Trophoblast cell (in vitro differentiated cells and primary cell): ENCODE measurements at regions not wholly inside any gene's neighbourhood (a gene's known extent, or its start where the extent isn't known, plus 50 kb on each side); places are given as distances from the start of the nearest gene placed in this dataset.

ENCODE experiments used
- DNase-seq, 2 donors: peaks; one replicate each; pipeline ENCODE4 v3.0.0-alpha.2; 2016
- H2AFZ ChIP-seq: 2 replicates; pipeline ENCODE4 v1.6.1; 2013; ENCODE audit warnings: low read length, moderate library complexity, mild to moderate bottlenecking; ENCODE audit not compliant: insufficient read depth, poor library complexity
- H2AK5ac ChIP-seq: 2 replicates; pipeline ENCODE4 v1.6.1; 2013; ENCODE audit warnings: mild to moderate bottlenecking, low read length
- H2BK120ac ChIP-seq: 2 replicates; pipeline ENCODE4 v1.6.1; 2013; ENCODE audit warnings: low read length, mild to moderate bottlenecking, moderate library complexity; ENCODE audit not compliant: insufficient read depth, poor library complexity
- H2BK12ac ChIP-seq: 2 replicates; pipeline ENCODE4 v1.6.1; 2013; ENCODE audit warnings: mild to moderate bottlenecking, low read length, moderate library complexity
- H2BK5ac ChIP-seq: 2 replicates; pipeline ENCODE4 v1.6.1; 2013; ENCODE audit warnings: low read length, low read depth, moderate library complexity, mild to moderate bottlenecking; ENCODE audit not compliant: poor library complexity
- H3K14ac ChIP-seq: 2 replicates; pipeline ENCODE4 v1.6.1; 2013; ENCODE audit warnings: mild to moderate bottlenecking, low read length
- H3K18ac ChIP-seq: 2 replicates; pipeline ENCODE4 v1.6.1; 2013; ENCODE audit warnings: mild to moderate bottlenecking, low read length
- H3K23ac ChIP-seq: 2 replicates; pipeline ENCODE4 v1.6.1; 2013; ENCODE audit warnings: low read length
- H3K27ac ChIP-seq: 2 replicates; pipeline ENCODE4 v1.5.1; 2013; ENCODE audit warnings: low read depth, mild to moderate bottlenecking, inconsistent platforms, low read length, moderate library complexity
- H3K27me3 ChIP-seq: 2 replicates; pipeline ENCODE4 v1.6.1; 2013; ENCODE audit warnings: inconsistent platforms, mild to moderate bottlenecking, low read length, moderate library complexity; ENCODE audit not compliant: insufficient read depth
- H3K36me3 ChIP-seq, 2 experiments: 1 replicate in 1 of 2; 2 replicates in 1 of 2; pipeline ENCODE4 v1.6.1; 2013; ENCODE audit warnings: low read length in 2 of 2, mild to moderate bottlenecking in 2 of 2, moderate library complexity in 1 of 2; ENCODE audit not compliant: insufficient read depth in 2 of 2, control insufficient read depth in 1 of 2
- H3K4ac ChIP-seq: 2 replicates; pipeline ENCODE4 v1.6.1; 2013; ENCODE audit warnings: low read depth, mild to moderate bottlenecking, low read length, moderate library complexity
- H3K4me1 ChIP-seq, 2 experiments: 1 replicate in 1 of 2; 2 replicates in 1 of 2; pipeline ENCODE4 v1.6.1; 2013; ENCODE audit warnings: low read length in 2 of 2, mild to moderate bottlenecking in 2 of 2, moderate library complexity in 1 of 2; ENCODE audit not compliant: insufficient read depth in 2 of 2, control insufficient read depth in 1 of 2
- H3K4me2 ChIP-seq: 2 replicates; pipeline ENCODE4 v1.6.1; 2013; ENCODE audit warnings: inconsistent platforms, mild to moderate bottlenecking, low read length, moderate library complexity
- H3K4me3 ChIP-seq: 2 replicates; pipeline ENCODE4 v1.5.1; 2013; ENCODE audit warnings: mild to moderate bottlenecking, low read depth, low read length, inconsistent platforms
- H3K79me1 ChIP-seq: one replicate; pipeline ENCODE4 v1.6.1; 2013; ENCODE audit warnings: low read length
- H3K79me2 ChIP-seq: 2 replicates; pipeline ENCODE4 v1.6.1; 2013; ENCODE audit warnings: low read length, mild to moderate bottlenecking; ENCODE audit not compliant: control insufficient read depth, insufficient read depth, poor library complexity
- H3K9ac ChIP-seq: 2 replicates; pipeline ENCODE4 v1.6.1; 2013; ENCODE audit warnings: mild to moderate bottlenecking, low read length
- H3K9me3 ChIP-seq: 2 replicates; pipeline ENCODE4 v1.6.1; 2013; ENCODE audit warnings: low read depth, mild to moderate bottlenecking, control low read depth, inconsistent platforms, low read length; ENCODE audit not compliant: insufficient read depth
- H4K12ac ChIP-seq: 2 replicates; pipeline ENCODE4 v1.6.1; 2013; ENCODE audit warnings: low read depth, mild to moderate bottlenecking, low read length, moderate library complexity
- H4K8ac ChIP-seq: 2 replicates; pipeline ENCODE4 v1.6.1; 2013; ENCODE audit warnings: low read depth, mild to moderate bottlenecking, low read length, moderate library complexity
- H4K91ac ChIP-seq: one replicate; pipeline ENCODE4 v1.6.1; 2013; ENCODE audit warnings: low read depth, mild to moderate bottlenecking, low read length, moderate library complexity
- WGBS: extraction: QIAGEN DNeasy Blood & Tissue Kit; methylation state at CpG from one replicate; pipeline ENCODE4 v1.1.7; 2013; ENCODE audit warnings: missing lambda C conversion rate; ENCODE audit not compliant: insufficient read length, insufficient coverage; ENCODE audit errors: extremely low coverage; 5-methylcytosine and 5-hydroxymethylcytosine counted together

- peaks cover 2% of the 10 kb centered on the region for H3K9me3 ChIP-seq
These were observed 326.5 kb upstream of the KLHL29 start for GRCh38 chr2:23058435-23058834.

GRCh38 chr2:23065210-23065609, 319.8 kb upstream of the KLHL29 start:
- Histone ChIP-seq H3K23ac (no peak overlapping the region), H3K79me2 (no peaks in the 10 kb centered on the region), H3K27me3 (no peaks in the 10 kb centered on the region), H3K36me3 (no peaks in the 10 kb centered on the region), H3K79me1 (no peaks in the 10 kb centered on the region), H2BK120ac (no peak overlapping the region), H3K4me1 (no peaks in the 10 kb centered on the region), H4K91ac (no peak overlapping the region), H4K12ac (no peak overlapping the region), H2AK5ac (no peak overlapping the region), H2AFZ (no peak overlapping the region), H3K4me2 (no peak overlapping the region), H3K9ac (no peak overlapping the region), H3K27ac (no peak overlapping the region), H3K4me3 (no peak overlapping the region), H4K8ac (no peak overlapping the region), H2BK5ac (no peak overlapping the region), H3K18ac (no peak overlapping the region), H3K14ac (no peak overlapping the region), H3K9me3 (no peaks in the 10 kb centered on the region), H3K4ac (no peak overlapping the region), H2BK12ac (no peak overlapping the region)
- WGBS = no CpG with 5 or more reads among the region's 4 CpGs
- DNase-seq = no peak

More at GRCh38 chr2:23058435-23058834, 326.5 kb upstream of the KLHL29 start:
- no peak overlapping the region for H3K23ac ChIP-seq
- H3K36me3 ChIP-seq = no peaks in the 10 kb centered on the region
- no peak overlapping the region for H2AFZ ChIP-seq
- H3K4me2 ChIP-seq = no peak overlapping the region
- no peak overlapping the region for H3K4me3 ChIP-seq
- no peak overlapping the region for H3K27ac ChIP-seq
- H3K18ac ChIP-seq = no peak overlapping the region
- H3K27me3 ChIP-seq = no peaks in the 10 kb centered on the region
- H3K79me1 ChIP-seq = no peaks in the 10 kb centered on the region
- H4K12ac ChIP-seq = no peak overlapping the region
- no peaks in the 10 kb centered on the region for H3K79me2 ChIP-seq
- H2AK5ac ChIP-seq = no peak overlapping the region
- no CpG with 5 or more reads among the region's 9 CpGs for WGBS
- no peak overlapping the region for H4K91ac ChIP-seq
- no peak overlapping the region for H3K14ac ChIP-seq
- no peak overlapping the region for H2BK12ac ChIP-seq
- DNase-seq = no peak
- H2BK5ac ChIP-seq = no peak overlapping the region
- no peak overlapping the region for H3K4ac ChIP-seq
- no peak overlapping the region for H3K9ac ChIP-seq
- H3K4me1 ChIP-seq = no peaks in the 10 kb centered on the region
- H2BK120ac ChIP-seq = no peak overlapping the region
- H4K8ac ChIP-seq = no peak overlapping the region

- Histone ChIP-seq H3K79me1 (no peaks in the 10 kb centered on the region), H3K9ac (no peak overlapping the region), H3K27me3 (no peaks in the 10 kb centered on the region), H3K14ac (no peak overlapping the region), H3K79me2 (no peaks in the 10 kb centered on the region), H3K9me3 (no peaks in the 10 kb centered on the region), H2BK5ac (no peak overlapping the region), H3K36me3 (no peaks in the 10 kb centered on the region), H4K8ac (no peak overlapping the region), H3K18ac (no peak overlapping the region), H3K4me2 (no peak overlapping the region), H2AK5ac (no peak overlapping the region), H3K4ac (no peak overlapping the region), H3K23ac (no peak overlapping the region), H4K91ac (no peak overlapping the region), H3K4me1 (no peaks in the 10 kb centered on the region), H2BK120ac (no peak overlapping the region), H3K27ac (no peak overlapping the region), H3K4me3 (no peak overlapping the region), H2BK12ac (no peak overlapping the region), H4K12ac (no peak overlapping the region), H2AFZ (no peak overlapping the region)
- WGBS = no CpG with 5 or more reads among the region's 8 CpGs
- DNase-seq = no peak
These were observed 319.0 kb upstream of the KLHL29 start for GRCh38 chr2:23065936-23066335.

GRCh38 chr2:23066686-23067085, 318.3 kb upstream of the KLHL29 start:
- Histone ChIP-seq H3K4me3 (no peak overlapping the region), H2AK5ac (no peak overlapping the region), H3K4me1 (no peaks in the 10 kb centered on the region), H3K14ac (no peak overlapping the region), H3K27me3 (no peaks in the 10 kb centered on the region), H3K36me3 (no peaks in the 10 kb centered on the region), H3K18ac (no peak overlapping the region), H3K79me2 (no peaks in the 10 kb centered on the region), H4K8ac (no peak overlapping the region), H2BK120ac (no peak overlapping the region), H3K79me1 (no peaks in the 10 kb centered on the region), H3K23ac (no peak overlapping the region), H3K4me2 (no peak overlapping the region), H4K12ac (no peak overlapping the region), H2AFZ (no peak overlapping the region), H4K91ac (no peak overlapping the region), H2BK12ac (no peak overlapping the region), H3K9me3 (no peaks in the 10 kb centered on the region), H3K27ac (no peak overlapping the region), H2BK5ac (no peak overlapping the region), H3K4ac (no peak overlapping the region), H3K9ac (no peak overlapping the region)
- WGBS = no CpG with 5 or more reads among the region's 3 CpGs
- no peak for DNase-seq
